ENCODE measurements at regions not wholly inside any gene's neighbourhood (a gene's known extent, or its start where the extent isn't known, plus 50 kb on each side); places are given as distances from the start of the nearest gene placed in this dataset.
A peak's percentile ranks its signal among the peaks of the same experiment; 100 is the strongest.

GRCh38 chr10:44856696-44857095 lies 54.4 kb upstream of the TMEM72 start:
- no peak for DNase-seq (ENCODE audit: low spot score)

GRCh38 chr10:44857363-44858016 lies 53.6 kb upstream of the TMEM72 start:
- peak; percentile 36 for DNase-seq (ENCODE audit: low spot score)

GRCh38 chr10:44858017-44858371 lies 53.1 kb upstream of the TMEM72 start:
- DNase-seq (ENCODE audit: low spot score): no peak

GRCh38 chr10:44858988-44859387 lies 52.1 kb upstream of the TMEM72 start:
- no peak for DNase-seq (ENCODE audit: low spot score)

GRCh38 chr10:44859546-44860285 lies 51.4 kb upstream of the TMEM72 start:
- no peak for DNase-seq (ENCODE audit: low spot score)

GRCh38 chr10:44860811-44861736 lies 50.1 kb upstream of the TMEM72 start:
- DNase-seq (ENCODE audit: low spot score): peak; percentile 42

All from LoVo (cell line).